Type B pancreatic cell (in vitro differentiated cells): ENCODE measurements at regions not wholly inside any gene's neighbourhood (a gene's known extent, or its start where the extent isn't known, plus 50 kb on each side); places are given as distances from the start of the nearest gene placed in this dataset.

Experiments
- DNase-seq: peaks from one replicate; pipeline ENCODE4 v3.0.0; 2021; ENCODE audit warnings: mixed read lengths; ENCODE audit not compliant: unreplicated experiment; ENCODE audit errors: extremely low spot score
- H3K27ac Mint-ChIP-seq: 2 replicates; pipeline ENCODE4 v1.8.0; 2021; ENCODE audit warnings: mild to moderate bottlenecking, mixed read lengths
- H3K27me3 Mint-ChIP-seq: 2 replicates; pipeline ENCODE4 v1.8.0; 2021; ENCODE audit warnings: mixed read lengths
- H3K36me3 Mint-ChIP-seq: 2 replicates; pipeline ENCODE4 v1.8.0; 2021; ENCODE audit warnings: mixed read lengths
- H3K4me1 Mint-ChIP-seq: one replicate; pipeline ENCODE4 v1.8.0; 2021; ENCODE audit warnings: mixed read lengths; ENCODE audit not compliant: unreplicated experiment
- H3K4me3 Mint-ChIP-seq: 2 replicates; pipeline ENCODE4 v1.8.0; 2021; ENCODE audit warnings: mild to moderate bottlenecking, mixed read lengths
- H3K9me3 Mint-ChIP-seq: 2 replicates; pipeline ENCODE4 v1.8.0; 2021; ENCODE audit warnings: mixed read lengths
- TF ChIP-seq, protein P1 (sequence below): fragments of 200-600 bp; sonication (generic); conservative IDR thresholded peaks from 2 replicates; pipeline ENCODE4 v1.5.0; 2021; ENCODE audit warnings: antibody characterized with exemption, mild to moderate bottlenecking

DNA sequence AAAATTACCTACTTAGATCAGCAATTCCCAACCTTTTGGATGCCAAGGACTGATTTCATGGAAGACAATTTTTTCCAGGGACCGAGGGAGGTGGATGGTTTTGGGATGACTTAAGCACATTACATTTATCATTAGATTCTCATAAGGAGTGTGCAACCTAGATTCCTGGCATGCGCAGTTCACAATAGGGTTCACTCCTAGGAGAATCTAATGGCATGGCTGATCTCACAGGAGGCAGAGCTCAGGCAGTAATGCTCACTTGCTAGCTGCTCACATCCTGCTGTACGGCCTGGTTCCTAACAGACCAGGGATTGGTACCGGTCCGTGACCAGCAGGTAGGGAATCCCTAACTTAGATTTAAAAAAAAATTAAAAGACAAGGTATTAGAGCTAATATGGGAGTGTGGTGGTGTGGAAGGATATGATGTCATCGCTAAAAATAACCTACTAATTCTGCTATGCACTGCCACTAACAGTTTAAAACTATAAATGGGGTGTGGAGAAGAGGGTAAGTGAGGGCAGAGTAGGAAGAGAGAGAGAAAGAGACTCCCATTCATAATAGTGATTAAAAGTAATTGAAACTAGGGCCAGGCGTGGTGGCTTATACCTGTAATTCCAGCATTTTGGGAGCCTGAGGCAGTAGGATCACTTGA lies 282.7 kb downstream of the BAMBI start:
- Mint-ChIP-seq H3K27me3 (no peaks in the 10 kb centered on the region), H3K36me3 (no peaks in the 10 kb centered on the region), H3K4me3 (no peak overlapping the region), H3K4me1 (no peaks in the 10 kb centered on the region), H3K9me3 (peaks cover 11% of the 10 kb centered on the region), H3K27ac (no peak overlapping the region)
- DNase-seq: no peak
- TF ChIP-seq, protein P1, sequence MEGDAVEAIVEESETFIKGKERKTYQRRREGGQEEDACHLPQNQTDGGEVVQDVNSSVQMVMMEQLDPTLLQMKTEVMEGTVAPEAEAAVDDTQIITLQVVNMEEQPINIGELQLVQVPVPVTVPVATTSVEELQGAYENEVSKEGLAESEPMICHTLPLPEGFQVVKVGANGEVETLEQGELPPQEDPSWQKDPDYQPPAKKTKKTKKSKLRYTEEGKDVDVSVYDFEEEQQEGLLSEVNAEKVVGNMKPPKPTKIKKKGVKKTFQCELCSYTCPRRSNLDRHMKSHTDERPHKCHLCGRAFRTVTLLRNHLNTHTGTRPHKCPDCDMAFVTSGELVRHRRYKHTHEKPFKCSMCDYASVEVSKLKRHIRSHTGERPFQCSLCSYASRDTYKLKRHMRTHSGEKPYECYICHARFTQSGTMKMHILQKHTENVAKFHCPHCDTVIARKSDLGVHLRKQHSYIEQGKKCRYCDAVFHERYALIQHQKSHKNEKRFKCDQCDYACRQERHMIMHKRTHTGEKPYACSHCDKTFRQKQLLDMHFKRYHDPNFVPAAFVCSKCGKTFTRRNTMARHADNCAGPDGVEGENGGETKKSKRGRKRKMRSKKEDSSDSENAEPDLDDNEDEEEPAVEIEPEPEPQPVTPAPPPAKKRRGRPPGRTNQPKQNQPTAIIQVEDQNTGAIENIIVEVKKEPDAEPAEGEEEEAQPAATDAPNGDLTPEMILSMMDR: no peak

DNA sequence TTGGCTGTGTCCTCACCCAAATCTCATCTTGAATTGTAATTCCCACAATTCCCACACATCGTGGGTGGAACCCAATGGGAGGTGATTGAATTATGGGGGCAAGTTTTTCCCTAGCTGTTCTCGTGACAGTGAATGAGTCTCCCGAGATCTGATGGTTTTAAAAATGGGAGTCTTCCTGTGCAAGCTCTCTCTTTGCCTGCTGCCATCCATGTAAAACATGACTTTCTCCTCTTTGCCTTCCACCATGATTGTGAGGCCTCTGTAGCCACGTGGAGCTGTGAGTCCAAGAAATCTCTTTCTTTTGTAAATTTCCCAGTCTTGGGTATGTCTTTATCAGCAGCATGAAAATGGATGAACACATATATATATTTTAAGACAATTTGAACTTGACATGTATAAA lies 285.4 kb downstream of the BAMBI start:
- Mint-ChIP-seq H3K4me3 (no peak overlapping the region), H3K4me1 (peaks cover 7% of the 10 kb centered on the region), H3K27ac (no peak overlapping the region), H3K27me3 (peaks cover 3% of the 10 kb centered on the region), H3K9me3 (peaks cover 8% of the 10 kb centered on the region), H3K36me3 (no peaks in the 10 kb centered on the region)
- no peak for DNase-seq
- TF ChIP-seq, protein P1: no peak

DNA sequence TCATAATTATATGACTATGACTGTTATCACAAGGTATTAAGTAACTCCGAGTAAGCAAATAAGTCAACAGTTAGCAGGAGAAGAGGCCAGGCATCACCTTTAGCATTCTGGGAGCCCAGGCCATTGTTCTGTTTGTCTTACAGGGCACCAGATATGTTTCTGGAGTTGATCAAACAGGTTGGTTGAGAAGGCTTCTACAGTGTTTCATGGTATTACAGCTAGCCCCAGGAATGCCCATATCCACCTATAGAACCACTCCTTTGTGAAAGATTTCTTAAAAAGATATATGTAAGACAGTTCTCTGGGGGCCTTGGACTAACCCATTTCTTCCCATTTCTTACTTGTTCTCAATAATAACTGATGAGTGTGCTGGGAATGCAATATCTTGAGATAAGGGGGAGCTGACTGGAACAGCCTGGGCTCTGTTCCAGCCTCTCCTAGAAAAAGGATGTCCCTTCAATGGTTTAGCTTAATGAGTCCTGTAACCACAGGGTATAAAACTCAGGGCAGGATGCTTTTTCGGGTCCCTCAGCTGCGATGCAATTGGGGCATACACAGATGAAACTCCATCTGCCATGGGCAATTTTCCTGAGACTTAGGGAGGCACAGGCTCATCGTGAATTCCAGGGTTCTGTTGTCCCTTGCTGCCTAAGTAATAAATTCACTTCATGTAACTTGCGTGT lies 286.4 kb downstream of the BAMBI start:
- Mint-ChIP-seq H3K4me3 (no peak overlapping the region), H3K27me3 (peaks cover 3% of the 10 kb centered on the region), H3K27ac (no peak overlapping the region), H3K4me1 (peaks cover 7% of the 10 kb centered on the region), H3K9me3 (peaks cover 5% of the 10 kb centered on the region), H3K36me3 (no peaks in the 10 kb centered on the region)
- TF ChIP-seq, protein P1: no peak
- DNase-seq: no peak

DNA sequence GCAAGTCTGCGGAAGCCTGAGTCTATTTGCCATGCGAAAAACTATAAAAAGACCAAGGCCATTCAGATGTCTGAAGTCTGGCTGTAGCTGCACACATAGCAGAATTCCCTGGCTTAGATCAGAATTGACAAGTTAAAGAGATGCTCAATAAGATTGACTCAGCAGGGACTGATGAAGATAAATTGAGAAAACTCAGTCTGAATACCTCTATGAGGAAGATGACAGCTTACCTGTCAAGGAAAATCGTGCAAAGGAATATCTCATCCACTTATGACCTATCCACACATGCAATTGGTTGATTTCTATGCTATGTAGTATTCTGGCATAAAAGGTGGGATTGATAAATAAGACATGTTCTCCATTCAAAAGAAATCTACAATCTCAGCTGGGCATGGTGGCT lies 288.6 kb downstream of the BAMBI start:
- Mint-ChIP-seq H3K9me3 (peaks cover 5% of the 10 kb centered on the region), H3K36me3 (no peaks in the 10 kb centered on the region), H3K4me3 (no peak overlapping the region), H3K27ac (no peak overlapping the region), H3K27me3 (peaks cover 3% of the 10 kb centered on the region), H3K4me1 (peaks cover 7% of the 10 kb centered on the region)
- TF ChIP-seq, protein P1: no peak
- DNase-seq: no peak

DNA sequence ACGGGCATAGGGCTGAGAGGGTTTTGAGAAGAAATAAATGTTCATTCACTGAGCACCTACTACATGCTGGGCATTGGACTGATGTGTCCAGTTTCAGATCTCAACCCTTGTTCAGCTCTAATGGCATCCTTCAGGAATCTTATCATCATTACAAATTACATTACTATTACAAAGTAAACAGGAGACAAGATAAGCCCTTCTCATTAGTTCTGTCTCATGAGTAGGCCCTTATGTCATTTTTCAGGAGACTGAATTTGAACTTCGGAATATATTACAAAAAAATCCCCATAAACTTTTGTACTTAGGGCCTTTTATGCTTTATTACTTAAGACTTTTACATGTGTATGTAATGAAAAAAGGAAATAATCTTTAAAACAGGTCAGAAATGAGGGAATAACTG lies 289.7 kb downstream of the BAMBI start:
- Mint-ChIP-seq H3K27me3 (peaks cover 3% of the 10 kb centered on the region), H3K36me3 (no peaks in the 10 kb centered on the region)

More for the DNA sequence above, 289.7 kb downstream of the BAMBI start:
- H3K4me3 Mint-ChIP-seq: no peak overlapping the region
- TF ChIP-seq, protein P1: no peak
- no peak overlapping the region for H3K27ac Mint-ChIP-seq
- H3K4me1 Mint-ChIP-seq: peaks cover 16% of the 10 kb centered on the region
- H3K9me3 Mint-ChIP-seq: peaks cover 5% of the 10 kb centered on the region
- no peak for DNase-seq
